ENCODE measurements at regions not wholly inside any gene's neighbourhood (a gene's known extent, or its start where the extent isn't known, plus 50 kb on each side); places are given as distances from the start of the nearest gene placed in this dataset.
"Not testable (repeated sequence)": the region's sequence is repeated elsewhere in the genome, so short reads cannot be mapped to it uniquely, and the experiment has no call there.

DNA sequence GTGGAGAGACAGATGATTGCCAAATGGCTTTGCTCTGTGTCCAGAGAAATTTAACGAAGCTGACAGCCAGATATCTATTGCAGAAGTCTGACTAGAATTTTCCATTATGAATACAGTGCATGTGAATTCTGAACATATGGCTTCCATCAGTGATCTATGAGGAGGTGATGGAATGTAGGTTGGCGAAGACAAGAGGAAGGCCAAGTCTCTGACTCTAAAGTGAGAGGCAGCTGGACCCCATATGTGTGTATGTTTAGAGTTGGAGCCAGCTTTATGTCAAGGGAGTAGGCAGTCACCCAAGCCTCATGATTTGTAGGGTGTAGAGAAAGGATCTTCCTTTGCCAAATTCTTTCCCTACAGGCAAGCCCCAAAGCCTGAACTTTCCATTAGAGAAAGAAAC, 76.2 kb upstream of the TEX13D start:
- Mint-ChIP-seq H3K27me3 (no peaks in the 10 kb centered on the region), H3K4me3 (no peak overlapping the region), H3K36me3 (ENCODE audit: low read depth) (no peaks in the 10 kb centered on the region), H3K9me3 (no peaks in the 10 kb centered on the region), H3K4me1 (ENCODE audit: low read depth) (peaks cover 57% of the 10 kb centered on the region), H3K27ac (no peak overlapping the region)

DNA sequence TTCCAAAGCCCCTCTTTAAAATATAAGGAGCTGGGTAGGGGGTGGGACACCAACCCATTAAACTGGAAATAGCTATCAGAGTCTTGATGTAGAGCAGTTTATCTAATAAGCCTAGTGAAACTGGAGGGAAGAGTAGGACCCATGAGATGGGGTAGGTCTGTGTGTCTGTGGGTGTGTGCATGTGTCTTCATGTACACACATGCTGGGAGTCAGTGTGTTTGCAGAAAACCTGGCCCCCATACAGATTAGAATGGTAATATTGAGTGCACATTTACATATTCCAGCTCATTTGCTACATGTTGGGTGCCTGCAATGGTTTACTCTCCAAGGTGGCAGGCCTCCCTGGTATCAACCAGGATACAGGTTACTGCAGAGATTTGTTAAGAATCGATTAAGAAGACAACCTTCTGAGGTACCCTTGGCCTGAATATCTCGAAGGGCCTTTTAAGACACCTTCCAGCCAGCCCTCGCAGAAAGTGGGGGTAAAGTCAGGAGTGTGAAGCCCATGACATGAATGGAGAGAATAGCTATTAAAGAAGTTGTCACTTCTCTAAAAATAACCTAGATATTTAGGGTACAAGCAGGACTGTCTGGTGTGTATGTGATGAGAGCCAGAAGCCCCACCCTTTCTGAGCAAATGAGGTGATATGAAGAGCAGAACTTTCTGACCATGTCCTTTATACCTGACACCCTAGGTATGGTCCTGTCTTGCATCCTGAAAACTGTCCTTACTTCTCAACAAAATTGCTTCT, 75.7 kb upstream of the TEX13D start:
- peak overlapping the region; percentile 93 for H3K27ac Mint-ChIP-seq
- no peaks in the 10 kb centered on the region for H3K36me3 Mint-ChIP-seq (ENCODE audit: low read depth)
- peaks cover 54% of the 10 kb centered on the region for H3K4me1 Mint-ChIP-seq (ENCODE audit: low read depth)
- no peak overlapping the region for H3K4me3 Mint-ChIP-seq
- H3K27me3 Mint-ChIP-seq, result no peaks in the 10 kb centered on the region
- no peaks in the 10 kb centered on the region for H3K9me3 Mint-ChIP-seq

GRCh38 chrX:124257924-124258702, 74.3 kb upstream of the TEX13D start:
- peak overlapping the region; percentile 93 for H3K27ac Mint-ChIP-seq
- peaks cover 51% of the 10 kb centered on the region for H3K4me1 Mint-ChIP-seq (ENCODE audit: low read depth)

GRCh38 chrX:124260845-124261244, 71.6 kb upstream of the TEX13D start:
- H3K9me3 Mint-ChIP-seq, result no peaks in the 10 kb centered on the region
- no peaks in the 10 kb centered on the region for H3K36me3 Mint-ChIP-seq (ENCODE audit: low read depth)
- no peak overlapping the region for H3K4me3 Mint-ChIP-seq
- H3K27me3 Mint-ChIP-seq, result no peaks in the 10 kb centered on the region
- H3K4me1 Mint-ChIP-seq (ENCODE audit: low read depth), result peaks cover 61% of the 10 kb centered on the region
- H3K27ac Mint-ChIP-seq, result peak overlapping the region; percentile 55

More at GRCh38 chrX:124257924-124258702, 74.3 kb upstream of the TEX13D start:
- peak overlapping the region; percentile 5 for H3K4me3 Mint-ChIP-seq
- H3K9me3 Mint-ChIP-seq, result no peaks in the 10 kb centered on the region
- H3K36me3 Mint-ChIP-seq (ENCODE audit: low read depth), result no peaks in the 10 kb centered on the region
- H3K27me3 Mint-ChIP-seq, result no peaks in the 10 kb centered on the region

DNA sequence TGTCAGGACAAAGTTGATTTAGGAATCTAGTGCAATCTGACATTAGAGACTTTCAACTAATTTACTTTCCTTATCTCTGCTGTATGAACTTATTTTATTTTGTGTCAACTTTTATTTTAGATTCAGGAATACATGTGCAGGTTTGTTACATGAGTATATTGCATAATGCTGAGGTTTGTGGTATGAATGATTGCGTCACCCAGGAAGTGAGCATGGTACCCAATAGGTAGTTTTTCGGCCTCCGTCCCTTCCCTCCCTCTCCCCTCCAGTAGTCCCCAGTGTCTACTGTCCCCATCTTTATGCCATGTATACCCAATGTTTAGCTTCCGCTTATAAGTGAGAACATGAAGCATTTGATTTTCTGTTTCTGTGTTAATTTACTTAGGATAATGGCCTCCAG, 68.7 kb upstream of the TEX13D start:
- Mint-ChIP-seq H3K9me3 (peaks cover 6% of the 10 kb centered on the region), H3K4me3 (no peak overlapping the region), H3K4me1 (ENCODE audit: low read depth) (peaks cover 60% of the 10 kb centered on the region), H3K36me3 (ENCODE audit: low read depth) (no peaks in the 10 kb centered on the region), H3K27ac (no peak overlapping the region), H3K27me3 (no peaks in the 10 kb centered on the region)

DNA sequence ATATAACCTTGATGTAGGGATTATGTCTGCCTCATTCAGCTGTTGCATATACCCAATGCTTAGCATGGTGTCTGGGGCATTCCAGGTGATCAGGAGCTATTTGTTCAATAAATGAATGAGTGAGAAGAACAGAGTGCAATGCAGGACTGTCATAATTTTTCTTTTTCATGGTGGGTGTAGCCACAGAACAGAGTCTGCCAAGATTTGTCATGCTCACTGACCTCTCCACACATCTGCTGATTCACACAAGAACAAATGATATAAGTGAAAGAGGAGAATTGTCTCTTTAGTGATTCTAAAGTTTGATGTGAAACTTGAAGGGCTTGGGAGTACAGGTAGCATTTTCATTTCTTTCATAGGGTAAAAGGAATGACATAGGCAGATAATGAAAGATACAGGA, 64.4 kb upstream of the TEX13D start:
- Mint-ChIP-seq H3K27me3 (no peaks in the 10 kb centered on the region), H3K27ac (peak overlapping the region; percentile 59), H3K4me1 (ENCODE audit: low read depth) (peaks cover 47% of the 10 kb centered on the region), H3K4me3 (no peak overlapping the region), H3K9me3 (peaks cover 6% of the 10 kb centered on the region), H3K36me3 (ENCODE audit: low read depth) (no peaks in the 10 kb centered on the region)

GRCh38 chrX:124269881-124270280, 62.6 kb upstream of the TEX13D start:
- no peak overlapping the region for H3K27ac Mint-ChIP-seq
- H3K36me3 Mint-ChIP-seq (ENCODE audit: low read depth), result no peaks in the 10 kb centered on the region
- no peak overlapping the region for H3K4me3 Mint-ChIP-seq
- H3K27me3 Mint-ChIP-seq, result no peaks in the 10 kb centered on the region
- peaks cover 56% of the 10 kb centered on the region for H3K4me1 Mint-ChIP-seq (ENCODE audit: low read depth)
- H3K9me3 Mint-ChIP-seq, result peaks cover 6% of the 10 kb centered on the region

- peaks cover 45% of the 10 kb centered on the region for H3K4me1 Mint-ChIP-seq (ENCODE audit: low read depth)
- H3K9me3 Mint-ChIP-seq; H3K27ac Mint-ChIP-seq; H3K27me3 Mint-ChIP-seq; H3K36me3 Mint-ChIP-seq (ENCODE audit: low read depth); H3K4me3 Mint-ChIP-seq: not testable (repeated sequence)
Measured at GRCh38 chrX:124271599-124271998, 60.9 kb upstream of the TEX13D start.

GRCh38 chrX:124272370-124272982, 60.0 kb upstream of the TEX13D start:
- Mint-ChIP-seq H3K36me3 (ENCODE audit: low read depth) (no peaks in the 10 kb centered on the region), H3K4me1 (ENCODE audit: low read depth) (peaks cover 36% of the 10 kb centered on the region), H3K4me3 (no peak overlapping the region)

DNA sequence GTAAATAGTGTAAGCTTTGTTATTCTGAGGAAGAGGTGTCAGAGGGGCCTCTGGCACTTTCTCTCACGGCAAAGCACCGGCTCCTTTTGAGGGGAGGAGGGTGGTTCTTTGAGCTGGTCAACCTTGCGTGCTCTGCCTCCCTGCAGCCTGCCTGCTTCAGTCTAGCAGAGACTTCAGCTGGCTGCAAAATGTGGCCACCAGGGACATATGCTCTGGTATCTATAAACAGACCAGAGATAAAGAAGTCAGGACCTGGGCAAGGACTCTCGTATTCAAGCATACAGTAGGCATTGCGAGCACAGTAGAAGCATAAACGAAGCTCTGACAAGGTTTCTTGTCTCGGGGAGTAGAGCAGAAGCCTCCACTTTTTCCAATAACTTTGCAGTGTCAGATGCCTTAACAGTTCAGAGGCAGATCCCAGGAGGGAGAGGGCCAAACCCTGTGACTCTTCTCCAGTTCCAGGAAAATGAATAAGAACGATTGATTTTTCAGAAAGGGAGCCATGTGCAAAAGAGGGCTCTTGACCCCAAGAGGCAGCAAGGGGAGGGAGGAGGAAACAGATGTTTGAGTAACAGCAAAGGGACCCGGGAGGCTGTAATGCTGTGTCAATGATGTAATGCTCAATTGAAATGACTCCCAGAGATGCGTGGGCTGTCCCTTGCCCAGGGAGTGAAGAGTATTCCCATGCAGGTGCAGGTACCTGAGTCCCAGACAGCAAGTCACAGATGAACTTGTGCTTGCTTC, 57.9 kb upstream of the TEX13D start:
- Mint-ChIP-seq H3K27ac (no peak overlapping the region), H3K36me3 (ENCODE audit: low read depth) (no peaks in the 10 kb centered on the region), H3K9me3 (no peaks in the 10 kb centered on the region), H3K4me1 (ENCODE audit: low read depth) (peaks cover 31% of the 10 kb centered on the region), H3K4me3 (no peak overlapping the region), H3K27me3 (no peaks in the 10 kb centered on the region)

More at GRCh38 chrX:124272370-124272982, 60.0 kb upstream of the TEX13D start:
- Mint-ChIP-seq H3K27ac (no peak overlapping the region), H3K27me3 (no peaks in the 10 kb centered on the region), H3K9me3 (peaks cover 6% of the 10 kb centered on the region)

DNA sequence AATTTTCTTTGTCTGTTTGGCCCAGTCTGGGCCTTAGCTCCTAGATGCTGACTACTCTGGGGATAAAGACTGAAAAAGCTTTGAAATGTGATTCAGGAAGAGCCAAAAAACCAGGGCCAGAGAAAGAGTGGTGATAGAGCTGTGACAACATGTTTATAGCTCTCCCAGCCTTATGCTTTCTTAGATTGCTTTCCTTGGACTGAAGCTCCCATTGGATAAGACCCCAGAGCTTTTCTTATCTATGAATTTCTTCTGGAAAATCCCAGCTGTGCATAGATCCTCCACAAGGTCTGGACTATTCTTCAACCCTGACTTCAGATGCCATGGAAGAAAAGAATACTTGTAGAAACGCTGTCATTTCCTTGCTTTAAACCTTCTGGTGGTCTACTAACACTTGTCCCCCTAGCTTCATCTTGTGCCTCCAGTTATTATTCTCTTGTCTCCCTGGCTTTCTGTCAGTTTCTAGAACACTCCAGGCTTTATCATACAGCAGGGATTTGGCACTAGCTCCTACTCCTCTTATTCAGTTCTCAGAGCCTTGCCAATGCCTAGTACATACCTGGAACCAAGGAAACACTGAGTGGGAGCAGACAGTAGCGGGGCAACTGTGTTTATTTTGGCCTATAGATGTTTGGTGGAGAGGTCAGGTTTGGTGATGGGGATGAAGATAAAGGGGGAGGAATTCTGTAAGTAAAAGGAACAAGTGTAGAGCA, 57.1 kb upstream of the TEX13D start:
- H3K4me3 Mint-ChIP-seq, result no peak overlapping the region
- no peaks in the 10 kb centered on the region for H3K27me3 Mint-ChIP-seq
- H3K36me3 Mint-ChIP-seq (ENCODE audit: low read depth), result no peaks in the 10 kb centered on the region
- H3K9me3 Mint-ChIP-seq, result no peaks in the 10 kb centered on the region
- H3K27ac Mint-ChIP-seq, result peak overlapping the region; percentile 71
- peaks cover 38% of the 10 kb centered on the region for H3K4me1 Mint-ChIP-seq (ENCODE audit: low read depth)

- peak overlapping the region; percentile 61 for H3K4me3 Mint-ChIP-seq
- no peaks in the 10 kb centered on the region for H3K27me3 Mint-ChIP-seq
- peaks cover 45% of the 10 kb centered on the region for H3K4me1 Mint-ChIP-seq (ENCODE audit: low read depth)
- H3K36me3 Mint-ChIP-seq (ENCODE audit: low read depth), result peaks cover 6% of the 10 kb centered on the region
- no peaks in the 10 kb centered on the region for H3K9me3 Mint-ChIP-seq
- peak overlapping the region; percentile 93 for H3K27ac Mint-ChIP-seq
Measured at GRCh38 chrX:124280294-124280902, 52.1 kb upstream of the TEX13D start.

DNA sequence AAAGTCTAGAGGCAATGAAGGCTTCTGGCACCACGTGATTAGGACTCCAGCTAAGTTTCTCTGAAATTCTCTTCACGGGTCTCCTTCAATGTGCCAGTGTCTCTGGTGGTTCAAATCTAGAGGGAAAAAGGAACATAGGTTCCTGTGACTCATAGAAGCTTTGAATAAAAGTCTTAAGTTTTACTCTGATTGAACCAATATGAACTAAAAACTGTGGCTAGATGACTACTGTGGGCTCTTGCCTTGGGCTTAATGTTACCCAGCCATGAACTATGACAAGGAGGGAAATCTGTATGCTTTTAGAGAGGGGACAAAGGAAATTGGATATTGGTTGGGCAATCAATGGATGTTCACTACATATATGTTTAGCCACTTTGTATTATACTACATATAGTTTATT, 49.9 kb upstream of the TEX13D start:
- Mint-ChIP-seq H3K4me1 (ENCODE audit: low read depth) (peaks cover 41% of the 10 kb centered on the region), H3K4me3 (no peak overlapping the region), H3K27me3 (no peaks in the 10 kb centered on the region), H3K9me3 (no peaks in the 10 kb centered on the region), H3K36me3 (ENCODE audit: low read depth) (peaks cover 6% of the 10 kb centered on the region), H3K27ac (peak overlapping the region; percentile 81)
